ENCODE measurements at regions not wholly inside any gene's neighbourhood (a gene's known extent, or its start where the extent isn't known, plus 50 kb on each side); places are given as distances from the start of the nearest gene placed in this dataset.

DNA sequence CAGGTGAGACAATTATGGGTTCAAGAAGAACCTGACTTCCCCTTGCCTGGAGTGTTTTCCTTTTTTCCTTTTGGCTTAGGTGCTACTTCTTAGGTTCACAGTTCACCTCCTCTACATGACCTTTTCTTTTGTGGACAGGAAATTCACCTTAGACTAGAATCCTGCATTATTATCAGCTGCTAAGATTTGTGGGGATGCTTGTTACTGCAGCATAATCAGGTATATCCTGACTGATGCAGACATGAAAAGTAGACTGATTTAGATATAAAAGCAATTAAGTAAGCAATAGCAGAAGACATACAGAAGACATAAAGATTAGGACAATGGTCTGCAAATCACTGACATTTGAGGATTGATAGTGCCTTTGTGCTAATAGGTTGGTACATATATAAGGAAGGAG lies 168.3 kb downstream of the SALL1 start:
- TF ChIP-seq, protein P1, sequence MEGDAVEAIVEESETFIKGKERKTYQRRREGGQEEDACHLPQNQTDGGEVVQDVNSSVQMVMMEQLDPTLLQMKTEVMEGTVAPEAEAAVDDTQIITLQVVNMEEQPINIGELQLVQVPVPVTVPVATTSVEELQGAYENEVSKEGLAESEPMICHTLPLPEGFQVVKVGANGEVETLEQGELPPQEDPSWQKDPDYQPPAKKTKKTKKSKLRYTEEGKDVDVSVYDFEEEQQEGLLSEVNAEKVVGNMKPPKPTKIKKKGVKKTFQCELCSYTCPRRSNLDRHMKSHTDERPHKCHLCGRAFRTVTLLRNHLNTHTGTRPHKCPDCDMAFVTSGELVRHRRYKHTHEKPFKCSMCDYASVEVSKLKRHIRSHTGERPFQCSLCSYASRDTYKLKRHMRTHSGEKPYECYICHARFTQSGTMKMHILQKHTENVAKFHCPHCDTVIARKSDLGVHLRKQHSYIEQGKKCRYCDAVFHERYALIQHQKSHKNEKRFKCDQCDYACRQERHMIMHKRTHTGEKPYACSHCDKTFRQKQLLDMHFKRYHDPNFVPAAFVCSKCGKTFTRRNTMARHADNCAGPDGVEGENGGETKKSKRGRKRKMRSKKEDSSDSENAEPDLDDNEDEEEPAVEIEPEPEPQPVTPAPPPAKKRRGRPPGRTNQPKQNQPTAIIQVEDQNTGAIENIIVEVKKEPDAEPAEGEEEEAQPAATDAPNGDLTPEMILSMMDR (IDR thresholded peaks at IDR 0.05): no peak
- no peak for TF ChIP-seq POLR2A (IDR thresholded peaks at IDR 0.05)

Data from heart left ventricle (tissue), 13 donors.